ENCODE measurements at regions not wholly inside any gene's neighbourhood (a gene's known extent, or its start where the extent isn't known, plus 50 kb on each side); places are given as distances from the start of the nearest gene placed in this dataset.

DNA sequence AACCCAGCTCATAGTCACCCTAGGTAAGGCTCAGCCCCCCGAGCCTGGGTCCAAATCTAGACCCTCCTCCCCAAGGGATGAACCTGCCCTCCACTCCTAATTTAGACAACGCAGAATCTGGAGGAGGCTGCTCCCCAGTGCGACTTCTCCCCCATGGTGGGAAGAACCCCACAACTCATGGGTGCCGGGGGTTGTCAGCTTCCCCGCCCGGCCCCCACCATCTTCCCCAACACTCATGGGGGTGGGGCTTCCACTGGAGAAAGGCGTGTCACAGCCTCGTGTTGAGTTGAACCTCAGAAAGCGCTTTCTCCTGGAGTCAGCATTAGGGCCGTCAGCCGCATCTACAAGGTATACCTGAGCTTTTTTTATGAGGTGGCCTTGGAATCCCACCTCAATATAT is 66.9 kb downstream of the IRX2 start:
- TF ChIP-seq, protein P1, sequence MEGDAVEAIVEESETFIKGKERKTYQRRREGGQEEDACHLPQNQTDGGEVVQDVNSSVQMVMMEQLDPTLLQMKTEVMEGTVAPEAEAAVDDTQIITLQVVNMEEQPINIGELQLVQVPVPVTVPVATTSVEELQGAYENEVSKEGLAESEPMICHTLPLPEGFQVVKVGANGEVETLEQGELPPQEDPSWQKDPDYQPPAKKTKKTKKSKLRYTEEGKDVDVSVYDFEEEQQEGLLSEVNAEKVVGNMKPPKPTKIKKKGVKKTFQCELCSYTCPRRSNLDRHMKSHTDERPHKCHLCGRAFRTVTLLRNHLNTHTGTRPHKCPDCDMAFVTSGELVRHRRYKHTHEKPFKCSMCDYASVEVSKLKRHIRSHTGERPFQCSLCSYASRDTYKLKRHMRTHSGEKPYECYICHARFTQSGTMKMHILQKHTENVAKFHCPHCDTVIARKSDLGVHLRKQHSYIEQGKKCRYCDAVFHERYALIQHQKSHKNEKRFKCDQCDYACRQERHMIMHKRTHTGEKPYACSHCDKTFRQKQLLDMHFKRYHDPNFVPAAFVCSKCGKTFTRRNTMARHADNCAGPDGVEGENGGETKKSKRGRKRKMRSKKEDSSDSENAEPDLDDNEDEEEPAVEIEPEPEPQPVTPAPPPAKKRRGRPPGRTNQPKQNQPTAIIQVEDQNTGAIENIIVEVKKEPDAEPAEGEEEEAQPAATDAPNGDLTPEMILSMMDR (conservative IDR thresholded peaks at IDR 0.05; ENCODE audit: low read depth, low read length) = no peak
- H3K79me2 ChIP-seq (ENCODE audit: insufficient read depth, low read depth) = no peaks in the 10 kb centered on the region
- H2AFZ ChIP-seq (ENCODE audit: low read depth) = no peak overlapping the region
- no peaks in the 10 kb centered on the region for H4K20me1 ChIP-seq (ENCODE audit: insufficient read depth)
- no peaks in the 10 kb centered on the region for H3K27me3 ChIP-seq (ENCODE audit: insufficient read depth, low read depth)
- no peaks in the 10 kb centered on the region for H3K36me3 ChIP-seq (ENCODE audit: insufficient read depth)
- H3K4me2 ChIP-seq = no peak overlapping the region
- no peak overlapping the region for H3K27ac ChIP-seq
- H3K4me1 ChIP-seq (ENCODE audit: low read depth, poor library complexity, severe bottlenecking) = peaks cover 11% of the 10 kb centered on the region
- H3K4me3 ChIP-seq (IDR thresholded peaks at IDR 0.05; ENCODE audit: insufficient read depth, low read depth, low read length) = no peak overlapping the region
- H3K9ac ChIP-seq = no peak overlapping the region

DNA sequence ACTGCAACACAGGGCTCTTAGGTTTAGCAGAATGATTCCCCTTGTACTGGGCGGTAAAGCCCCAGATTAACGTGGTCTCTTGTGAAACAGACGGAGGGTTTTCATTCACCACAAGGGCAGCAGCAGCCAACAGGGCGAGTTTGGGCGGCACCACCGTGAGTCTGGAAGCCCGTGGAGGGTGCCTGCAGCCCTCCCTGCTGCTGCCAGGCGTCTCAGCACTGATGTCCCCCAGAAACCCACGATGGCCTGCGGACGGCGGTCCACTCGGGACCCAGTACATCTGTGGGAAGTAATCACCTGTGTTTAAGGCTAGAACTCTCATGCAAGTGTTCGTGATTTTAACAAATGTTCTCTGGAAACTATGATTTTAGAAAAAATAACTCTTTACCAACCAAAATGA is 67.8 kb downstream of the IRX2 start:
- no peak overlapping the region for H3K4me3 ChIP-seq (IDR thresholded peaks at IDR 0.05; ENCODE audit: insufficient read depth, low read depth, low read length)
- H3K36me3 ChIP-seq (ENCODE audit: insufficient read depth) = no peaks in the 10 kb centered on the region
- H3K27me3 ChIP-seq (ENCODE audit: insufficient read depth, low read depth) = no peaks in the 10 kb centered on the region
- TF ChIP-seq, protein P1 (conservative IDR thresholded peaks at IDR 0.05; ENCODE audit: low read depth, low read length) = no peak
- no peaks in the 10 kb centered on the region for H3K79me2 ChIP-seq (ENCODE audit: insufficient read depth, low read depth)
- no peak overlapping the region for H3K27ac ChIP-seq
- no peak overlapping the region for H3K9ac ChIP-seq
- H3K4me2 ChIP-seq = no peak overlapping the region
- no peaks in the 10 kb centered on the region for H4K20me1 ChIP-seq (ENCODE audit: insufficient read depth)
- no peak overlapping the region for H2AFZ ChIP-seq (ENCODE audit: low read depth)
- H3K4me1 ChIP-seq (ENCODE audit: low read depth, poor library complexity, severe bottlenecking) = peaks cover 11% of the 10 kb centered on the region

DNA sequence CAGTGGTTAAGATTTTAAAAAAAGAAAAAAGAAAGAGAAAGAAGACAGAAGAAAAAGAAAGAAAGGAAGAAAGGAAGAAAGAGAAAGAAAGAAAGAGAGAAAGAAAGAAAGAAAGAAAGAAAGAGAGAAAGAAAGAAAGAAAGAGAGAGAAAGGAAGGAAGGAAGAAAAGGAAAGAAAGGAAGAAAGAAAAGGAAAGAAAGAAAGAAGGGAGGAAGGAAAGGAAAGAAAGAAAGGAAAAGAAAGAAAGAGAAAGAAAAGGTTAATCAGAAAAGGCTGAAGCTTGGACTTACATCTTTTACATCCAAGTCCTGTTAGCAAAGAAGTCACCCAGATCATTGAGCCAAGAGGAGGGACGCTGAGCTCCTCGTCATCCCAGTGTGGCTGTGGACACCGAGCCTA is 70.0 kb downstream of the IRX2 start:
- TF ChIP-seq, protein P1 (conservative IDR thresholded peaks at IDR 0.05; ENCODE audit: low read depth, low read length) = no peak
- H3K4me1 ChIP-seq (ENCODE audit: low read depth, poor library complexity, severe bottlenecking) = peaks cover 11% of the 10 kb centered on the region
- H3K36me3 ChIP-seq (ENCODE audit: insufficient read depth) = no peaks in the 10 kb centered on the region
- no peaks in the 10 kb centered on the region for H3K27me3 ChIP-seq (ENCODE audit: insufficient read depth, low read depth)
- no peak overlapping the region for H3K4me2 ChIP-seq
- no peaks in the 10 kb centered on the region for H3K79me2 ChIP-seq (ENCODE audit: insufficient read depth, low read depth)
- H3K27ac ChIP-seq = no peak overlapping the region
- no peaks in the 10 kb centered on the region for H4K20me1 ChIP-seq (ENCODE audit: insufficient read depth)
- no peak overlapping the region for H3K9ac ChIP-seq
- peak overlapping the region; percentile 5; the same call in 1 of the 2 replicates for H2AFZ ChIP-seq (ENCODE audit: low read depth)
- H3K4me3 ChIP-seq (IDR thresholded peaks at IDR 0.05; ENCODE audit: insufficient read depth, low read depth, low read length) = no peak overlapping the region

DNA sequence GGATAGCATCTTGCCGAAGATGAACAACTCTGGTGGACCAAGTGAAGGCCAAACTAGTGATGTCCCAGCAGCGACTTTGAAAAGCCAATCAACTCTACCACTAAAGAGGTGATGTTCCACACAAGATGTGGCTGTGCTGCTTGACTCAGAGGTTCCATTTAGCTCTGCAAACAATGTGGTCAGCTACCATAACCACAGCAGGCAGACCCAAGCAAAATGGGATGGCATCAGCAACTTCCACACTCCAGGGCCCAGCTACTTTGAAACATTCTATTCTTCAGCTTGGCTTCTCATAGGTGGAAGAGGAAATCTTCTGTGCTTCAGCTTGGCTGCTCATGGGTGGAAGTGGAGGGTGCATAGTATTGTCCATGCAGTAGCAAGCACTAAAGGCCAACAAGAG is 70.5 kb downstream of the IRX2 start:
- no peak overlapping the region for H3K27ac ChIP-seq
- TF ChIP-seq, protein P1 (conservative IDR thresholded peaks at IDR 0.05; ENCODE audit: low read depth, low read length) = no peak
- no peaks in the 10 kb centered on the region for H3K36me3 ChIP-seq (ENCODE audit: insufficient read depth)
- peaks cover 11% of the 10 kb centered on the region for H3K4me1 ChIP-seq (ENCODE audit: low read depth, poor library complexity, severe bottlenecking)
- H3K4me3 ChIP-seq (IDR thresholded peaks at IDR 0.05; ENCODE audit: insufficient read depth, low read depth, low read length) = no peak overlapping the region
- H4K20me1 ChIP-seq (ENCODE audit: insufficient read depth) = no peaks in the 10 kb centered on the region
- H3K4me2 ChIP-seq = no peak overlapping the region
- H2AFZ ChIP-seq (ENCODE audit: low read depth) = peak overlapping the region; percentile 5; the same call in 1 of the 2 replicates
- no peak overlapping the region for H3K9ac ChIP-seq
- no peaks in the 10 kb centered on the region for H3K27me3 ChIP-seq (ENCODE audit: insufficient read depth, low read depth)
- H3K79me2 ChIP-seq (ENCODE audit: insufficient read depth, low read depth) = no peaks in the 10 kb centered on the region

Data from KMS-11 (cell line).